ENCODE measurements at regions not wholly inside any gene's neighbourhood (a gene's known extent, or its start where the extent isn't known, plus 50 kb on each side); places are given as distances from the start of the nearest gene placed in this dataset.

- TF ChIP-seq REST (IDR thresholded peaks at IDR 0.05; ENCODE audit: insufficient read depth in 1 of 2, low read depth in 2 of 2, low read length in 2 of 2) (no peak), SIN3A (IDR thresholded peaks at IDR 0.05; ENCODE audit: borderline replicate concordance, insufficient read depth, low read length) (no peak), FOXP2 (optimal IDR thresholded peaks at IDR 0.05; ENCODE audit: borderline replicate concordance, extremely low read depth, extremely low read length, insufficient read depth) (no peak), POLR2AphosphoS5 (IDR thresholded peaks at IDR 0.05; ENCODE audit: low read depth, low read length) (no peak), TAF1 (IDR thresholded peaks at IDR 0.05; ENCODE audit: borderline replicate concordance, insufficient read depth, low read length) (no peak)
Measured at GRCh38 chr15:46764851-46765250, 952.5 kb upstream of the SEMA6D start.

DNA sequence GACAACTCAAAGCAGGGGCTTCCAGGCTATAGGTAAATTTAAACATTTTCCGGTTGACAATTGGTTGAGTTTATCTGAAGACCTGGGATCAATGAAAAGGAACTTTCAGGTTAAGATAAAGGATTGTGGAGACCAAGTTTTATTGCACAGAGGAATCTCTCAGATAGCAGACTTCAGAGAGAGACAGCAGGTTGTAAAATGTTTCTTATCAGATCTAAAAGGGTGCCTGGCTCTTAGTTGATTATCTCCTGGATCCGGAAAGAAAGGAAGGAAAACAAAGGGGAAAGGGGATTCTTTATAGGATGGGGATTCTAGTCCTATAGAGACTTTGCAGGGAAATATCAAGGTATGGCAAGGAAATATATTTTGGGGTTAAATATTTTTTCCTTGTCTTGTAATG is 951.3 kb upstream of the SEMA6D start:
- TF ChIP-seq SIN3A (IDR thresholded peaks at IDR 0.05; ENCODE audit: borderline replicate concordance, insufficient read depth, low read length), result no peak
- no peak for TF ChIP-seq POLR2AphosphoS5 (IDR thresholded peaks at IDR 0.05; ENCODE audit: low read depth, low read length)
- no peak for TF ChIP-seq TAF1 (IDR thresholded peaks at IDR 0.05; ENCODE audit: borderline replicate concordance, insufficient read depth, low read length)
- no peak for TF ChIP-seq FOXP2 (optimal IDR thresholded peaks at IDR 0.05; ENCODE audit: borderline replicate concordance, extremely low read depth, extremely low read length, insufficient read depth)
- no peak for TF ChIP-seq REST (IDR thresholded peaks at IDR 0.05; ENCODE audit: insufficient read depth in 1 of 2, low read depth in 2 of 2, low read length in 2 of 2)

- TF ChIP-seq TAF1 (IDR thresholded peaks at IDR 0.05; ENCODE audit: borderline replicate concordance, insufficient read depth, low read length) (no peak), FOXP2 (optimal IDR thresholded peaks at IDR 0.05; ENCODE audit: borderline replicate concordance, extremely low read depth, extremely low read length, insufficient read depth) (no peak), REST (IDR thresholded peaks at IDR 0.05; ENCODE audit: insufficient read depth in 1 of 2, low read depth in 2 of 2, low read length in 2 of 2) (no peak), POLR2AphosphoS5 (IDR thresholded peaks at IDR 0.05; ENCODE audit: low read depth, low read length) (no peak), SIN3A (IDR thresholded peaks at IDR 0.05; ENCODE audit: borderline replicate concordance, insufficient read depth, low read length) (no peak)
Measured at GRCh38 chr15:46768287-46768686, 949.0 kb upstream of the SEMA6D start.

DNA sequence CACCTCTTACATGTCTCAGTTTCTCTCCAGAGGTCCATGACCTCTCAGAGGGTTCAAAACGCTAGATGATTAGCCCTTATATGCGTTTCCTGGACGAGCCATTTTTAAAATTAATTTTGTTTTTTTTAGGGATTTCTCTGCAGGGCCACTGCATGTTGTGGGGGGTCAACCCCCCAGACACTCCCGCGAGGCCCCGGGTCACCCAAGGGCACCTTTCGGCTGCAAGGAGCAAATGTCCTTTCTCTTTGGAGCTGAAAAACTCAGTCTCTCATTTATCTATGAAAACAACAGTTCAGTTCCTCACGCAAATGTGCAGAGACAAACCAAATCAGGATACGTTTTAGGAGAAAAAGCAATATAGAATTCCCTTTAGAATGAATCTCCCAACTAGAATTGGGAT is 944.3 kb upstream of the SEMA6D start:
- TF ChIP-seq SIN3A (IDR thresholded peaks at IDR 0.05; ENCODE audit: borderline replicate concordance, insufficient read depth, low read length) (no peak), FOXP2 (optimal IDR thresholded peaks at IDR 0.05; ENCODE audit: borderline replicate concordance, extremely low read depth, extremely low read length, insufficient read depth) (no peak), TAF1 (IDR thresholded peaks at IDR 0.05; ENCODE audit: borderline replicate concordance, insufficient read depth, low read length) (no peak), POLR2AphosphoS5 (IDR thresholded peaks at IDR 0.05; ENCODE audit: low read depth, low read length) (no peak)

DNA sequence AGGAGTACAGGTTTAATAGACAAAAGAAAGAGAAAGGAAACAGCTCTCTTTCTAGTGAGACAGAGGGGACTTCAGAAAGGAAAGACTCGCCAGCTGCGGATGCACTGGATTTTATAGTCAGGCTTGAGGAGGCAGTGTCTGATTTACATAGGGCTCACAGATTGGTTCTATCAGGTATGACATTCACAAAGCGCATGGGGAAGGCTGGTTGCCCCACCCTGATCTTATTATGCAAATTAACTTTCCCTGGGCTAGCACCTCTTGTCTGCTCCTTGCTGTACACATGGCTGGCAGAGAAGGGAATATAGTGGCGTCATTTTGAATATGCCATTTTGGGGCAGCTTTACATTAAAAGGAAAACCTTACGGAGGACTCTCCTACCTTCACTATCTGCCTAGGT is 938.4 kb upstream of the SEMA6D start:
- TF ChIP-seq SIN3A (IDR thresholded peaks at IDR 0.05; ENCODE audit: borderline replicate concordance, insufficient read depth, low read length), result no peak
- no peak for TF ChIP-seq REST (IDR thresholded peaks at IDR 0.05; ENCODE audit: insufficient read depth in 1 of 2, low read depth in 2 of 2, low read length in 2 of 2)
- no peak for TF ChIP-seq TAF1 (IDR thresholded peaks at IDR 0.05; ENCODE audit: borderline replicate concordance, insufficient read depth, low read length)
- TF ChIP-seq FOXP2 (optimal IDR thresholded peaks at IDR 0.05; ENCODE audit: borderline replicate concordance, extremely low read depth, extremely low read length, insufficient read depth), result no peak
- TF ChIP-seq POLR2AphosphoS5 (IDR thresholded peaks at IDR 0.05; ENCODE audit: low read depth, low read length), result no peak
